ENCODE measurements at regions not wholly inside any gene's neighbourhood (a gene's known extent, or its start where the extent isn't known, plus 50 kb on each side); places are given as distances from the start of the nearest gene placed in this dataset.

- no peak for TF ChIP-seq CTCF (IDR thresholded peaks at IDR 0.05; ENCODE audit: low read depth, low read length)
- peak in 1 of 2 donors; percentile 23 for DNase-seq (ENCODE audit: low read depth in 2 of 2)
- no peak overlapping the region for H3K4me3 ChIP-seq (replicated peaks in 1 of 2; ENCODE audit: low read depth in 2 of 2, low read length in 2 of 2)
Measured at GRCh38 chr2:8494589-8494988, 187.3 kb upstream of the ID2 start.

- TF ChIP-seq CTCF (IDR thresholded peaks at IDR 0.05; ENCODE audit: low read depth, low read length), result no peak
- H3K4me3 ChIP-seq (replicated peaks in 1 of 2; ENCODE audit: low read depth in 2 of 2, low read length in 2 of 2), result no peak overlapping the region
- no peak for DNase-seq (ENCODE audit: low read depth in 2 of 2)
Measured at GRCh38 chr2:8495189-8495989, 186.5 kb upstream of the ID2 start.

GRCh38 chr2:8496079-8496478, 185.8 kb upstream of the ID2 start:
- no peak for TF ChIP-seq CTCF (IDR thresholded peaks at IDR 0.05; ENCODE audit: low read depth, low read length)
- no peak for DNase-seq (ENCODE audit: low read depth in 2 of 2)
- H3K4me3 ChIP-seq (replicated peaks in 1 of 2; ENCODE audit: low read depth in 2 of 2, low read length in 2 of 2), result no peak overlapping the region

- DNase-seq (ENCODE audit: low read depth in 2 of 2), result no peak
- no peak overlapping the region for H3K4me3 ChIP-seq (replicated peaks in 1 of 2; ENCODE audit: low read depth in 2 of 2, low read length in 2 of 2)
- no peak for TF ChIP-seq CTCF (IDR thresholded peaks at IDR 0.05; ENCODE audit: low read depth, low read length)
Measured at GRCh38 chr2:8496617-8497016, 185.2 kb upstream of the ID2 start.

- no peak overlapping the region for H3K4me3 ChIP-seq (replicated peaks in 1 of 2; ENCODE audit: low read depth in 2 of 2, low read length in 2 of 2)
- TF ChIP-seq CTCF (IDR thresholded peaks at IDR 0.05; ENCODE audit: low read depth, low read length), result no peak
- DNase-seq (ENCODE audit: low read depth in 2 of 2), result no peak
Measured at GRCh38 chr2:8498994-8499393, 182.9 kb upstream of the ID2 start.

- peak in 1 of 2 donors; percentile 15 for DNase-seq (ENCODE audit: low read depth in 2 of 2)
- no peak overlapping the region for H3K4me3 ChIP-seq (replicated peaks in 1 of 2; ENCODE audit: low read depth in 2 of 2, low read length in 2 of 2)
- TF ChIP-seq CTCF (IDR thresholded peaks at IDR 0.05; ENCODE audit: low read depth, low read length), result no peak
Measured at GRCh38 chr2:8500124-8501054, 181.5 kb upstream of the ID2 start.
